GM21447 (cell line): ENCODE measurements at regions not wholly inside any gene's neighbourhood (a gene's known extent, or its start where the extent isn't known, plus 50 kb on each side); places are given as distances from the start of the nearest gene placed in this dataset.

ENCODE experiments used
- ATAC-seq: cut with Tn5 transposase; IDR thresholded peaks from one replicate; pipeline ENCODE4 v1.9.1; 2021; ENCODE audit not compliant: unreplicated experiment

GRCh38 chr15:85305050-85305449, 75.4 kb upstream of the AKAP13 start:
- ATAC-seq: no peak

DNA sequence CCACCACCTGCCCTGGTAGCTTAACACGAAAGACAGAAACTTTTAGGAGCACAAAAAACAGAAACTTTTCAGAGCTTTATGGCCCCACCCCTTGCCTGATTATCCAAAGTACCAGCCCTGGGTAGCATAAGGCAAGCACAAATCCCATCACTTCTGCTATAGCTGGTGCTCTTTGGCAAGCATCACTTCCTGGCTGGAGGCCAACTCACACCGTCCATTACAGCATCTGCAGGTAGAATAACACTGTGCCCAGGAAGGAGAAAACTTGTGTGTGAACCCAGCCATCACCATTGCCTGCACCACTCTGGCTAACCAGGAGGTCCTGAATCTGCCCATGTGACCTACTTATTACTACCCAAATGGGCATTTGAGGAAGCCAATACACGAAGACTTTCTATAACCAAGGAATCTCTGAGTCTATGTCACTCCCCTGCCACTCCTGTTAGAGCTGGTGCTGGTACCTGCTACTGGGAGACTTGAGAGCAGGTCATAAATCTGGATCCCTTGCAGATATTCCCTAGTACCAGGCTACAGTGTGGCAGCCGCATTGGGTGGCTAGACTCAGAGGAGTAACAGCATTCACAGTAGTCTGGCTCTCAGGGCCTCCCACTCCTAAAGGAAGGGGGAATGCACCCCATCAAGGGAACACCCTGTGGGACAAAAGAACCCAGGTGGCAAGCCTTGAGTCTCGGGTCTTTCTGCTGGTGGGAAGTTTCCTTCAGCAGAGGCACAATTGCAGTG, 73.3 kb upstream of the AKAP13 start:
- ATAC-seq: no peak

GRCh38 chr15:85307687-85308045, 72.7 kb upstream of the AKAP13 start:
- no peak for ATAC-seq

DNA sequence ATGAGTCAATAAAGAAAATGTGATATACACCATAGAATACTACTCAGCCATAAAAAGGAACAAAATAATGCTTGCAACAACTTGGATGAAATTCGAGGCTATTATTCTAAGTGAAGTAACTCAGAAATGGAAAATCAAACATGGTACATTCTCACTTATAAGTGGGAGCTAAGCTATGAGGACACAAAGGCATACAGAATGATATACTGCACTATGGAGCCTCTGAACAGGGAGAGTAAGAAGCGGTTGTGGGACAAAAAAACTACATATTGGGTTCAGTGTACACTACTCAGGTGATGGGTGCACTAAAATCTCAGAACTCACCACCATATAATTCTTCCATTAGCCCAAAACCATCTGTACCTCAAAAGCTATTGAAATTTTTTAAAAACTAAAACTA, 68.8 kb upstream of the AKAP13 start:
- no peak for ATAC-seq

DNA sequence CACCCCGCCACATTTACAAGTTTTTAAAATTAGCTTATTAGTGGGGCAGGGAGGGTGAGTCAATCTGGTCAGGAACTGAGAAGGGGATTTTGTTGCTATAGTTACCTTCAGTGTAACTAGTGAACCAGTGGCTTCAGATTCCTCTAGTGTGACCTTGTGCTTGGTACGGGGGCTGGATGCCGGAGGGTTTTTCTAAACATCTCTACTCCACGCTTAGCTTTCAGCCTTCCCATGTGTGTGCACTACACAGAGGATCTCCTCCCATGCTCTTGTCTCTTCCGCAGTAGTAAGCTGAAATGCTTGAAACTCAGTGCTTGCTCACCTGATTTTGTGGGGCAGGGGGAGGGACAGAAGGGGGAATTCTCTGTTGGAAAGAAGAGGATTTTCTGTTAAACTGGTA, 67.9 kb upstream of the AKAP13 start:
- peak; percentile 91 for ATAC-seq

DNA sequence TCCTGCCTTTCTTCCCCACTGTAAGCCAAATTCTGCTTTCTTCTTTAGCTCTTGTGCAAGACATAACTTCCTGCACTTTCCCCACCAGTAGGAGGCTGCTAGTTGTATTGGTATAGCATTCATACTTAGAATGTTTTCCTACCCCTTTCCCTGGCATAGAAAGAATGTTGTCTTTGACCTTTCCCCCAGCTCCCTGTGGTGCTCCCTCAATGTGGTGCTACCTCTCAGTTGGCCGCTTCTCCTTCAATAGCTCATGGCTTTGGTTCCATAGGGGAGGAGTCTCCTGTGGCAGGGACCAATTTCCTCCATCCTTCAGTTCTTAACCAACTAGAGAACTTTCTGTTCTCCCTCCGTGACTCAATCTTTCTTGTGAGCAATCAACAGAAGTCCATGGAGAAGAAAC, 67.5 kb upstream of the AKAP13 start:
- ATAC-seq: peak; percentile 31

DNA sequence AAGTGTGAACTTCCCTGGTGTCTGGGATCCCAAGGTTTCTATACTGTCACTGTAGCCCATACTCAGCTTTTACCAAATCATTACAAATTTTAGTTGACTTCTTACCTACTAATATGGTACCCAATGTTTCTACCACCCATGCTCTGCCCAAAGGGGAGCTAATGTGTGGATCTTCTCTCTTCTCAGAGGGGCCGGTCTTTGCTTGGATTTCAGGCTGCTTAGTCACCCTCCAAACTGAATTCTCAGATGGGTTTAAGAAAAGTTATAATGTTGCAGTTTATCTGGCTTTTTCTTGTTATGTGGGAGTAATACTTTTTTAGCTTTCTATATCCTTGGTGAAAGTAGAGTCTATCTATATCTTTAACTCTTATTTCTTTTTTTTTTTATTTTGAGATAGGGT, 67.1 kb upstream of the AKAP13 start:
- ATAC-seq: no peak

GRCh38 chr15:85314146-85314545, 66.3 kb upstream of the AKAP13 start:
- no peak for ATAC-seq

DNA sequence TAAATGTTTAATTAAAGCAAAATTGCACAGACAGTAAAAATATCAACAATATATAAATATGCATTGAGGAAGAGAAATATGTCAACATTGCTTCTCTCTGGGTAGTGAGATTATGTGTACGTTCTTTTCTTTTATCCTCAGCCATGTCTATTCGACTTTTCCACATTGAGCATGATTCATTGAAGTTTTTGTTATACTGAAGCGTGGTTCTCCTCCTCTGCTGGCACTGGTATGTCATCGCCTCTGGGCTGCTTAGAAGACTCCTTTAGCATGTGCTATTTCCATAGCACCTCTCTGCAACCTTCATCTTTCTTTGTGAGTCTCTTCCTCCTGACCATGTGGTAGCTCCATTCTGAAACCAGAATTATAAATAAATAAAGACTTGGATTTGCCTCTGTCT, 65.8 kb upstream of the AKAP13 start:
- ATAC-seq: no peak

DNA sequence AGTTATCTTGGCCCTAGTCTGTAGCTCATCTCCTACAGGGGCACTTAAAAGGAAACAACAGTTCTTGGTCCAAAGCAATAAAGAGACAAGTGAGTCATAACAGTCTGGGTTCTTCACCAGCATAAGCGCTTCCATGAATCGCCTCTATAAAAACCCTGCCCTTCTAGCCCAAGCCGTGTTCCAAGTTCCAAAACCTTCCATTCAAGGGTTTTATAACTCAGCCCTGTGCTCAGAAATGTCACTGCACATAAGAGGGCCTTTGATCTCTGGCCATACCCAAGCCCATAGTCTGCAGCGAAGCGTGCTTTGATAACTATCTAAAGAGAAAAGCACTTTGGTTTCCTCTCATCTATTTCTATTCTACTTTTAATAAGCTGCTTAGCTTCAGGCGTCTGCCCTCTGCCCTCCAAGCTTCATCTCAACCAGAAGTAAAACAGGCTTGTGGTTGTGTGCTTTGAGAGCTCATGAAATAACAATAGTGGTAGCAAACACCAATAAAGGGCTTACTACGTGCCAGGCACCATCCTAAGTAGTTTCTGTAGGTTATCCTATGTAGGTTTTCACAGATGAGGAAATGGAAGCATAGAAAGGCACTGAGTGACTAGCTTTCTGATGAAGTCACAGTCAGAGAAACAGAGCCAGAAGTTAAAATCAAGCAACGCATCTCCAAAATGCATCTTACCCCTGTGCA, 64.0 kb upstream of the AKAP13 start:
- no peak for ATAC-seq

GRCh38 chr15:85318048-85318731, 62.2 kb upstream of the AKAP13 start:
- peak; percentile 86 for ATAC-seq

DNA sequence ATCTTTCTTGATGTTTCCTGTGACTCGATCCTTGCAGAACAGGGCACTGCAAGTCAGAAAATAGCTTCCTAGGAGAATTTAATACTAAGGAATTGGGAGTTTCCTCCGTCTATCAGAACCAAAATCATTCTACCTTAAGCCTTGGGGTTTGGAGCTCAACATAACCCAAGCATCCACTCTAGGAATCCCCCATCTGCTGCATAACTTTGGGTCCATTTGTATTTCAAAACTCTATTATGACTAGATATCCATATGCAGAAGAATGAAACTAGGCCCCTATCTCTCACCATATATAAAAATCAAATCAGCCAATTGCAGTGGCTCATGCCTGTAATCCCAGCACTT, 61.7 kb upstream of the AKAP13 start:
- no peak for ATAC-seq

GRCh38 chr15:85324202-85324601, 56.2 kb upstream of the AKAP13 start:
- ATAC-seq: no peak

- no peak for ATAC-seq
Measured at GRCh38 chr15:85325834-85326233, 54.6 kb upstream of the AKAP13 start.

- ATAC-seq: no peak
Measured at GRCh38 chr15:85326291-85326690, 54.1 kb upstream of the AKAP13 start.

- ATAC-seq: no peak
Measured at GRCh38 chr15:85327820-85328219, 52.6 kb upstream of the AKAP13 start.

DNA sequence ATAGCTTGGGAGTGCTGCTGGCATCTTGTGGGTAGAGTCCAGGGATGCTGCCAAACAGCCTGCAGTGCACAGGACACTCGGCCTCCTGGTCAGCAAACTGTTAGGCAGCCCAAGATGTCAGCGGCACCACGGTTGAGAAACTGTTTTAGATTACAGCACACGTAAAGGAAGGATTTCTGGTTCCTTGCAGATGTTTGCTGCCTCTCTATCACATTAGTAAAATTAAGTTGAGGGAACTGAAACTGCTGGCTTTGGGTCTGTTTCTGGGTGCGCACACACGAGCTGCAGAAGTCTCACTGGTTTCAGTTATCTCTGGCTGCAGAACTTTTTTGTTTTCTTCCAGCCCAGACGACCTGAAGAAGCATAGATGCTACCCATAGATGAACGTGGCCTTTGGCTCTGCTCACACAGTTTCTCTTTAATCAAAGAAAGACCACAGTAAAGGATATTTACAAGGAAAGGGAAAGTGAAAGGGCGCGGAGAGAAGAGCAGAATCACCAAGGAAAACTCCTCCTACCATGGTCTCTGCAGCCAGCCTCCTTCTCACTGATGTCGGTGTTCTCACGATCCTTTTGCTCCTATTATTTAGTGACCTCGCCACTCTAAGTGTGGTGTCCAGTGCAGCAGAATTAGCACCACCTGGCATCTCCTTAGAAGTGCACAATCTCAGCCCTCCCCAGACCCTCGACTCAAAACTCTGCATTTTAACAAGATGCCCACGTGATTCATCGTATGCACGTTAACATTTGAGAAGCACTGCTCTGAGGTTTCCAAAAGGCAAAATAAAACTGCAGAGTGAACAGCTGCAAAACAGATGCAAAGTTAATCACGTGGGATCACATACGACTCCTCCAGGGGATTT, 50.6 kb upstream of the AKAP13 start:
- ATAC-seq: peak; percentile 66
